ENCODE measurements at regions not wholly inside any gene's neighbourhood (a gene's known extent, or its start where the extent isn't known, plus 50 kb on each side); places are given as distances from the start of the nearest gene placed in this dataset.

DNA sequence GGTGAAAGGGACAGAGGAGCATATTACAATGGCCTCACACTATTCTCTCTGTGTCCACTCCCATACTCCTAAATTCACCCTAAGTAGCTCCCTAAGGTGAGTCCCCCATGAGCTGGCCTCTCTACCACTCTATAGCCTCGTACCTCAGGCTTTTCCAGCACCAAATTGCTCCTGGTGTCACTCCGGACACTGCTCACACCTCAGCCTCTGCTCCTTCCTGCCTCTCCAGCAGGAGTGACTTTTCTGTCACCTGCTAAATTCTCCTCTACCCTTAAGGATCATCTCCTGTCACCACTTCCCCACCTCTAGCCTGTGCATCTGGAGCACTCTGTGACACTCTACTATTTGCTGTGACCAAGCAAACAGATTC lies 65.8 kb upstream of the CAMK1G start:
- DNase-seq (ENCODE audit: low spot score), result no peak

DNA sequence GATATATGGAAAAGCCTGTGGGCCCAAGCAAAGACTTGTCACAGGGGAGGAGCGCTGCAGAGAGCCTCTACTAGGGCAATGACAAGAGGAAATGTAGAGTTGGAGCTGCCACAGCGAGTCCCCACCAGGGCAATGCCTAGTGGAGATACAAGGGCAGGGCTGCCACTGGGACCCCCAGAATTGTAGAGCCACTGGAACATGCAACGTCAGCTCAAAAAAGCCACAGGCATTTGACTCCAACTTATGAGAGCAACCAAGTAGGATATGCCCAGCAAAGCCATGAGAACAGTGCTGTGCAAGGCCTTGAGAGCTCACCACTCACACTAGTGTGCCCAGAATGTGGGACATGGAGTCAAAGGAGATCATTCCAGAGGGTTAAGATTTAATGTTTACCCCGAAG lies 63.7 kb upstream of the CAMK1G start:
- no peak for DNase-seq (ENCODE audit: low spot score)

DNA sequence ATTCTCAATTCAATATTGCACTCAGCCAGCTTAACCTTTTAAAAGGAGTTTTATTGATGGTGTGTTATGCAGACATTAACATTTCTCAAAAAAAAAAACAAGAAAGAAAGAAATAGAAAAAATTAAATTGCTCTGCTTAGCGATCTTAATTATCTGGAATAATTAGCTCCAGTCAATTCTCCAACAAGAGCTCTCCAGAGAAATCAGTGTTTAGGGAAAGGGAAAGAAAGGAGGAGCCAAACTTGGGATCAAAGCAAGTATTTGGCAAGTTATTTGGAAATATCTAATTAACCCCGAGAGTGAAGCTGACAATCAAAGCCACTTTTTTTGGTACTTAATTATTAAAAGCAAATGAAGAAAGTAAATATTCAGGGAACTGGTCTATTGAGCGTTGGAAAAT lies 60.7 kb upstream of the CAMK1G start:
- no peak for DNase-seq (ENCODE audit: low spot score)

DNA sequence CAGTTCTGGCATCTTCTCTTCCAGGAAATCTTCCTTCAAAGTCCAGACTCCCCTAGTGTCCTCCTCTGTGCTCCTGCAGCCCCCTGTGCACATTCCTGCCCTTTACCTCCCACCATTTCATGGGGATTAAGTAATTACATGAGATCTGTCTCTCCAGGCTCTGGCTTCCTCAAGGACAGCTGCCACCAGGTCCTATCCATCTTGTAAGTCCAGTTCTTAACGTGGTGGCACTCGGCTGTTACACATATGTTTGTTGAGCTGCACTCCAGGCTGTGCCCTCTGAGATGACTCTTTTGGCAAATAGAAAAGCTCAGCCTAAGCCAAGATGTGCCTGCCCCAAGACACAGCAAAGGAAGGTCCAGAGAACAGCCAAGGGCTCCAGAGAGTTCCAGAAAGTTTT lies 57.4 kb upstream of the CAMK1G start:
- no peak for DNase-seq (ENCODE audit: low spot score)

DNA sequence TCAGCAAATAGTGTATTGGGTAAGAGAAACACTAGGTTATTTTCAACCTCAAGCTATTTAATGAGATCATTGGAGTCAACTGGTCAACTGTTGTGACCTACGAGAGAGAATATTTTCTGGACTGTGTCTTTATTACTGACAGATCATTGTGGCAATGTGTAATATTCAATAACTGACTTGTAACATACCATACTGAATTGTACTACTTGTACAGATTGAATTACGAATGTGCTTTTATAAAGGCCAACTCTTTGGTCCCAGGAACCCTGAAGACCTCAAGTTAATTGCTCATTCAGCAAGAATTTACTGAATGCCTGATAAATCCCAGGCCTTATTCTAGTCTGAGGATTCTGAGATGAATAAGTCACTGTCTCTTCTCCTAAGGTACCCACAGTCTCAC lies 56.1 kb upstream of the CAMK1G start:
- DNase-seq (ENCODE audit: low spot score), result no peak

DNA sequence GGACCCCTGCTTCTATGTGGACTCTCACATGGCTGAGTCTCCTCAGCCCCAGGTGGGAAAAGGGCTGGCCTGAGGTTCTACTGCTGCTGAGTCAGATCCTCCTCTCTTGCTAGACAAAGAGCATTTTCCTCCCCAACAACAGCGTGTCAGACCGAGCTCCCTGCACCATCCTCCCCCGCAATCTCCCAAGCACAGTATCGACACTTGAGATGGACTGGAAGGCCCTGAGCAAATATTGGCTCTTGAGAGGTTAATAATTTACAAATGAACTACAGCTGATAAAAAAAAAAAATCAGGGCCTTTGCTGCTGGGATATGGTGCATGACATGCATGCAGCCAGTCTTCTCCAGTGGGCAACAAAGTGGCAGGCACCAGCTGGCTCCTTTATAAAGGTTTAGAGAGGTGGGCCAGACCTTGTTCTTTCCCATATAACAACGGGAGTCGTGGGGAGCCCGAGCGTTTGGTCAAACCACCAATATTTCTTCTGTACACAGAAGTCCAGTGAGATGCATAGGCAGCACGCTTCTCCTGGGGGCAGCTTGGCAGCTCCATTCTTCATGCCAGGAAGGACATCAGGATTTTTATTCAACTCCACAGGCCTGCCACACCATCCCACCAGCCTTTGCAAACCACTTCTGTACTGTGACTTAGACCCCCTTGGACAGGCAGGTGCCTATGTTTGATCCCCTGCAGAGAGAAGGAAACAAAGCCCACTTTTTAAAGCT lies 55.4 kb upstream of the CAMK1G start:
- DNase-seq (ENCODE audit: low spot score), result no peak

DNA sequence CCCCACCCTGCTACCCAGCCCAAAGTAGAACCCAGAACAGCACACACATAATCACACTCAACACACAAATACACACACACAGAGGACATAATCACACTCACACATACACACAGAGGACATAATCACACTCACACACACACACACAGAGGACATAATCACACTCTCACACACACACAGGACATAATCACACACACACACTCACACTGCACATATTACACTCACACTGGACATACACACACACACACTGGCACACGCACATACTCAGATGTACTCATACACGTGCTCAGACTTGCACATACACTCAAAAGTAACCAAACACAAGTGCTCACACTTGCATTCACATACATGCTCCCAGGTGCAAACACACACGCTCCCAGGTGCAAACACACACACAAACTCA lies 54.3 kb upstream of the CAMK1G start:
- DNase-seq (ENCODE audit: low spot score), result no peak

DNA sequence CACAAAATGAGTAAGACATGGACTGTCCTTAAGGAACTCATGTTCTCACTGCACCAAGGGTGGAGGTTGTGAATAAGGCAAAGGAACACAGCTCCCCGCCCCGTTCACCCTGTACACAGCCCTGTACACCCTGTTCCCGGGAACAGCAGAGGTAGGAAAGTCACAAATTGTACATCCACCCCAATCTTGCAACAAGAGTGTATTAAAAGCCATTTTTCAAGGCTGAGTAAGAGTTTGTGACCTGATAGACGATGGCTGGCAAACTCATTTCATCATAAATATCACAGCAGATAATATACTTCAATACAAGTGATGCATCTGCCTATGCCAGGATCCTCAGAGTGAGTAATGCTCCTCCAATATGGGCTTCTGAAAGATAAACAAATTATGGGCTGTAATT lies 52.5 kb upstream of the CAMK1G start:
- DNase-seq (ENCODE audit: low spot score), result no peak

DNA sequence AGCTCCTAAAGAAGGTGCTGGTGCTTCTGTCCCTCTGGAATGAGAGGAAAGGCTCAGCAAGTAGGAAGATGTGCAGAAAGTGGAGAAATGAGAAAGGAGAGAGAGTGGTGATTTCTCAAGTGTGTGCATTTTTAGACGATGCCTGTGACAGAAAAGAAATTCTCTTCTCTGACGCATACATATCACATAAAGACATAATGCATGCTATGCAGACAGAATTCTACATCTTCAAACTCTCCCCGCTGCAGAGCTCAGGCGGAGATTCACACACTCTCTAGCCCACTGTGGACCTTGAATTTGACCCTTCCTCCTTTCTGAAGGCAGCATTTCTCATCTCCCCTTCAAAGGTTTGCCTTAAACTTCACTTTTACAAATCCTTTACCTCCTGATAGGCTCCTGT lies 52.0 kb upstream of the CAMK1G start:
- DNase-seq (ENCODE audit: low spot score), result no peak

Data from CD4-positive, alpha-beta T cell treated with Interleukin-15 for 4 hours (primary cell).